ENCODE measurements at regions not wholly inside any gene's neighbourhood (a gene's known extent, or its start where the extent isn't known, plus 50 kb on each side); places are given as distances from the start of the nearest gene placed in this dataset.

GRCh38 chr5:6850106-6850432 is 136.8 kb downstream of the TENT4A start:
- TF ChIP-seq CTCF (IDR thresholded peaks at IDR 0.05) (no peak), POLR2A (IDR thresholded peaks at IDR 0.05) (no peak), POLR2AphosphoS5 (IDR thresholded peaks at IDR 0.05) (no peak)

Data from prostate gland (tissue), 2 donors.